OCI-LY7 (cell line): ENCODE measurements at regions not wholly inside any gene's neighbourhood (a gene's known extent, or its start where the extent isn't known, plus 50 kb on each side); places are given as distances from the start of the nearest gene placed in this dataset.

Source experiments
- CTCF ChIP-seq: fragments of 200-600 bp; sonication (generic); conservative IDR thresholded peaks from 2 replicates; pipeline ENCODE4 v1.5.1; 2014; ENCODE audit warnings: mild to moderate bottlenecking, antibody characterized with exemption, low read length, moderate library complexity, mixed read lengths
- EZH2phosphoT487 ChIP-seq: fragments of 200-600 bp; sonication (generic); IDR thresholded peaks from 2 replicates; pipeline ENCODE4 v1.6.1; 2018; ENCODE audit warnings: low read depth, borderline replicate concordance, mild to moderate bottlenecking, mixed run types, antibody characterized with exemption, low read length, moderate library complexity, mixed read lengths

- no peak for TF ChIP-seq CTCF
- no peak for TF ChIP-seq EZH2phosphoT487
Observed at GRCh38 chr20:48159145-48160008, 374.1 kb upstream of the SULF2 start.
